Chondrocyte (in vitro differentiated cells): ENCODE measurements at regions not wholly inside any gene's neighbourhood (a gene's known extent, or its start where the extent isn't known, plus 50 kb on each side); places are given as distances from the start of the nearest gene placed in this dataset.

Source experiments
- DNase-seq: peaks from one replicate; pipeline ENCODE4 v3.0.0; 2021; ENCODE audit warnings: mixed read lengths, low spot score
- H3K27ac Mint-ChIP-seq: one replicate; pipeline ENCODE4 v1.8.0; 2021; ENCODE audit warnings: mild to moderate bottlenecking, moderate library complexity, mixed read lengths; ENCODE audit not compliant: unreplicated experiment
- H3K27me3 Mint-ChIP-seq: 2 replicates; pipeline ENCODE4 v1.8.0; 2021; ENCODE audit warnings: low read depth, mixed read lengths
- H3K36me3 Mint-ChIP-seq: 2 replicates; pipeline ENCODE4 v1.8.0; 2021; ENCODE audit warnings: low read depth, mixed read lengths
- H3K4me1 Mint-ChIP-seq: 2 replicates; pipeline ENCODE4 v1.8.0; 2021; ENCODE audit warnings: low read depth, mild to moderate bottlenecking, mixed read lengths
- H3K4me3 Mint-ChIP-seq: one replicate; pipeline ENCODE4 v1.8.0; 2021; ENCODE audit warnings: mild to moderate bottlenecking, moderate library complexity, mixed read lengths; ENCODE audit not compliant: unreplicated experiment
- H3K9me3 Mint-ChIP-seq: 2 replicates; pipeline ENCODE4 v1.8.0; 2021; ENCODE audit warnings: low read depth, mixed read lengths
- TF ChIP-seq, protein P1 (sequence below): fragments of 200-600 bp; sonication (generic); IDR thresholded peaks from 2 replicates; pipeline ENCODE4 v1.5.0; 2021; ENCODE audit warnings: antibody characterized with exemption, mild to moderate bottlenecking, moderate library complexity

DNA sequence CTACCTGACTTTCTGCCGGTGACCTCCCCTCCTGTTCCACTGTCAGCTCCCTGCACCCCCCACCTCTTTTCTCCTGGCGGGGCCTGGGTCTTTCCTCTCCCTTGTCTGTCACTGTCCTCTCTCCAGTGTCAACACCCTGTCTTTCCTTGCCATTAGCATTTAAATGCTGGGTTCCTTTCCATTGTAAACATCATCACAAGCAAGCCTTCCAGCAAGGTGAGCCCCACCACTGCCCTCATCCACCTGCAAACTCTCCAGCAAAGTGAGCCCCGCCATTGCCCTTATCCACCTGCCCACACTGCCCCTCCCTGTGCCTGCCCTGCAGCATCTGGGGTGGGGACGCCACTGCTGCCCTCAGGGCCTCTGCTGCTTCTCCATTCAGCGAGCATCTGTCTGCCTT is 195.0 kb downstream of the ENGASE start:
- no peak for DNase-seq
- H3K27me3 Mint-ChIP-seq, result peaks cover 59% of the 10 kb centered on the region
- no peak overlapping the region for H3K4me3 Mint-ChIP-seq
- TF ChIP-seq, protein P1, sequence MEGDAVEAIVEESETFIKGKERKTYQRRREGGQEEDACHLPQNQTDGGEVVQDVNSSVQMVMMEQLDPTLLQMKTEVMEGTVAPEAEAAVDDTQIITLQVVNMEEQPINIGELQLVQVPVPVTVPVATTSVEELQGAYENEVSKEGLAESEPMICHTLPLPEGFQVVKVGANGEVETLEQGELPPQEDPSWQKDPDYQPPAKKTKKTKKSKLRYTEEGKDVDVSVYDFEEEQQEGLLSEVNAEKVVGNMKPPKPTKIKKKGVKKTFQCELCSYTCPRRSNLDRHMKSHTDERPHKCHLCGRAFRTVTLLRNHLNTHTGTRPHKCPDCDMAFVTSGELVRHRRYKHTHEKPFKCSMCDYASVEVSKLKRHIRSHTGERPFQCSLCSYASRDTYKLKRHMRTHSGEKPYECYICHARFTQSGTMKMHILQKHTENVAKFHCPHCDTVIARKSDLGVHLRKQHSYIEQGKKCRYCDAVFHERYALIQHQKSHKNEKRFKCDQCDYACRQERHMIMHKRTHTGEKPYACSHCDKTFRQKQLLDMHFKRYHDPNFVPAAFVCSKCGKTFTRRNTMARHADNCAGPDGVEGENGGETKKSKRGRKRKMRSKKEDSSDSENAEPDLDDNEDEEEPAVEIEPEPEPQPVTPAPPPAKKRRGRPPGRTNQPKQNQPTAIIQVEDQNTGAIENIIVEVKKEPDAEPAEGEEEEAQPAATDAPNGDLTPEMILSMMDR, result no peak
- no peaks in the 10 kb centered on the region for H3K36me3 Mint-ChIP-seq
- H3K9me3 Mint-ChIP-seq, result no peaks in the 10 kb centered on the region
- H3K4me1 Mint-ChIP-seq, result no peaks in the 10 kb centered on the region
- no peak overlapping the region for H3K27ac Mint-ChIP-seq

GRCh38 chr17:79263191-79263590 is 188.6 kb downstream of the ENGASE start:
- H3K4me3 Mint-ChIP-seq, result no peak overlapping the region
- no peaks in the 10 kb centered on the region for H3K4me1 Mint-ChIP-seq
- H3K9me3 Mint-ChIP-seq, result no peaks in the 10 kb centered on the region
- H3K27me3 Mint-ChIP-seq, result peaks cover 53% of the 10 kb centered on the region
- no peaks in the 10 kb centered on the region for H3K36me3 Mint-ChIP-seq
- H3K27ac Mint-ChIP-seq, result no peak overlapping the region
- no peak for DNase-seq
- TF ChIP-seq, protein P1, result no peak

DNA sequence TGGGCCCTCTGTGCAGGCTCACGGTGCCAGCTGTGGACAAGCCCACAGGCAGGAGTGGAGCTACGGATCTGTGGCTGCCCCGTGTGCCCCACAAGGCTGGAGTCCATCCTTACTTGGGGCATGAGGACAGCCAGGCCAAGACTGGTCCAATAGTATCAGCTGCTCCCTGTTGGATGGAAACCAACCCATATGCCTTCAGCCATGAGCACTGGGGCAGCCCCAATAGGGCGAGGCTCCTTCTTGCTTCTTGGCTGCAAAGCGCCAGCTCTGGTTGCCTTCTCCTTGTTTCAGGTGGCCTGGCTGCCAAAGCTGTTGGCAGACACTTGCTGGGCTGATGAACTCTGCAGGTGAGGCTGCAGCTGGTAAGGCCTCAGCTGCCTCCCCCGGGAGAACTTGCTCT is 188.0 kb downstream of the ENGASE start:
- H3K4me3 Mint-ChIP-seq, result no peak overlapping the region
- DNase-seq, result no peak
- H3K27ac Mint-ChIP-seq, result no peak overlapping the region
- peaks cover 53% of the 10 kb centered on the region for H3K27me3 Mint-ChIP-seq
- TF ChIP-seq, protein P1, result no peak
- H3K9me3 Mint-ChIP-seq, result no peaks in the 10 kb centered on the region
- no peaks in the 10 kb centered on the region for H3K36me3 Mint-ChIP-seq
- H3K4me1 Mint-ChIP-seq, result no peaks in the 10 kb centered on the region

- no peak for DNase-seq
- peaks cover 58% of the 10 kb centered on the region for H3K27me3 Mint-ChIP-seq
- no peak overlapping the region for H3K27ac Mint-ChIP-seq
- H3K9me3 Mint-ChIP-seq, result no peaks in the 10 kb centered on the region
- no peak overlapping the region for H3K4me3 Mint-ChIP-seq
- TF ChIP-seq, protein P1, result no peak
- no peaks in the 10 kb centered on the region for H3K4me1 Mint-ChIP-seq
- H3K36me3 Mint-ChIP-seq, result no peaks in the 10 kb centered on the region
Measured at GRCh38 chr17:79261355-79262072, 186.9 kb downstream of the ENGASE start.

GRCh38 chr17:79258843-79259242 is 184.2 kb downstream of the ENGASE start:
- no peak overlapping the region for H3K27ac Mint-ChIP-seq

More at GRCh38 chr17:79258843-79259242, 184.2 kb downstream of the ENGASE start:
- H3K27me3 Mint-ChIP-seq, result peaks cover 51% of the 10 kb centered on the region
- no peaks in the 10 kb centered on the region for H3K9me3 Mint-ChIP-seq
- no peaks in the 10 kb centered on the region for H3K36me3 Mint-ChIP-seq
- TF ChIP-seq, protein P1, result no peak
- H3K4me1 Mint-ChIP-seq, result no peaks in the 10 kb centered on the region
- H3K4me3 Mint-ChIP-seq, result no peak overlapping the region
- DNase-seq, result no peak
